HFF-Myc (cell line): ENCODE measurements at regions not wholly inside any gene's neighbourhood (a gene's known extent, or its start where the extent isn't known, plus 50 kb on each side); places are given as distances from the start of the nearest gene placed in this dataset.
A peak's percentile ranks its signal among the peaks of the same experiment; 100 is the strongest.

ENCODE experiments used
- DNase-seq: peaks from one replicate; pipeline ENCODE4 v3.0.0-alpha.2; 2011; ENCODE audit warnings: low read depth; ENCODE audit errors: extremely low read depth
- H3K4me3 ChIP-seq: replicated peaks from 2 replicates; pipeline ENCODE4 v1.5.1; 2011; ENCODE audit warnings: low read depth, mild to moderate bottlenecking, control low read depth, low read length
- TF ChIP-seq, protein P1 (sequence below): IDR thresholded peaks from 2 replicates; pipeline ENCODE4 v1.5.1; 2012; ENCODE audit warnings: mild to moderate bottlenecking, low read depth, low read length, control low read depth; ENCODE audit errors: missing control alignments

GRCh38 chr2:121944072-121944831, 188.8 kb downstream of the TSN start:
- DNase-seq: peak; percentile 35
- TF ChIP-seq, protein P1, sequence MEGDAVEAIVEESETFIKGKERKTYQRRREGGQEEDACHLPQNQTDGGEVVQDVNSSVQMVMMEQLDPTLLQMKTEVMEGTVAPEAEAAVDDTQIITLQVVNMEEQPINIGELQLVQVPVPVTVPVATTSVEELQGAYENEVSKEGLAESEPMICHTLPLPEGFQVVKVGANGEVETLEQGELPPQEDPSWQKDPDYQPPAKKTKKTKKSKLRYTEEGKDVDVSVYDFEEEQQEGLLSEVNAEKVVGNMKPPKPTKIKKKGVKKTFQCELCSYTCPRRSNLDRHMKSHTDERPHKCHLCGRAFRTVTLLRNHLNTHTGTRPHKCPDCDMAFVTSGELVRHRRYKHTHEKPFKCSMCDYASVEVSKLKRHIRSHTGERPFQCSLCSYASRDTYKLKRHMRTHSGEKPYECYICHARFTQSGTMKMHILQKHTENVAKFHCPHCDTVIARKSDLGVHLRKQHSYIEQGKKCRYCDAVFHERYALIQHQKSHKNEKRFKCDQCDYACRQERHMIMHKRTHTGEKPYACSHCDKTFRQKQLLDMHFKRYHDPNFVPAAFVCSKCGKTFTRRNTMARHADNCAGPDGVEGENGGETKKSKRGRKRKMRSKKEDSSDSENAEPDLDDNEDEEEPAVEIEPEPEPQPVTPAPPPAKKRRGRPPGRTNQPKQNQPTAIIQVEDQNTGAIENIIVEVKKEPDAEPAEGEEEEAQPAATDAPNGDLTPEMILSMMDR: no peak
- no peak overlapping the region for H3K4me3 ChIP-seq

DNA sequence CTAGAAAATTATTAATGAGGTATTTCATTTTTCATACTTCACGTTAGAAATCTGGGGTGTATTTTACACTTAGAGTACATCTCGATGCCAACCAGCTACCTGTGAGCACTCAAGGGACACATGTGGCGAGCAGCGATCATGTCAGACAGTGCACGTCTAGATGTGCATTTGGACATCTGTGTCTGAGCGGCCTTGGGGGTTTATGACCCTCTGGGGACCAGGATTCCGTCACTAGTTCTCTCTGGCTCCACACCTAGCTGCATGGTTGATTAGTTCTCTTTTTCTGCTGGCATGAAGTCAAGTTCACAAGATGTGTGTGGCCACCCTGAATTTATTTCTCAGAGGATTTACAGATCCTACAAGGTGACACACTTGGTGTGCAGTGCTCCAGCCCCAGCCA, 192.2 kb downstream of the TSN start:
- H3K4me3 ChIP-seq: no peak overlapping the region
- no peak for DNase-seq
- TF ChIP-seq, protein P1: no peak

DNA sequence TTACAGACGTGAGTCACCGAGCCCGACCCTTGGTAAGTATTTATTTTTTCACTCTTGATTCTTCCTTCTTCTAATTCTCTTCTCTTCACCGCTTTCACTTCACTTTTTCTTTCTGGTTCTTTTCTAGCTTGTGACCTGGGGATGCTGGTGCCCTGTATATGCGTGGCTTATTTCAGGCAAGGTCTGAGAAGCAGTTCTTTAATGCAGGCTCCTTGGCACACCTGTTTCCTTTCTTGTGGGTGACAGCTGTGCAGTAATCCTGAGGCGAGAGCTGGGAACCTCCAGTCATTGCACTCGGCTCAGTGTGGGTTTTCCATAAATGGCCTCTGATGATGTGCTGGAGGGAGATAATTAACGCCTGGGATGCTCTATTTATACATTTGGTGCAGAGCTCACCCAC, 193.8 kb downstream of the TSN start:
- no peak for DNase-seq
- TF ChIP-seq, protein P1: no peak
- H3K4me3 ChIP-seq: no peak overlapping the region

DNA sequence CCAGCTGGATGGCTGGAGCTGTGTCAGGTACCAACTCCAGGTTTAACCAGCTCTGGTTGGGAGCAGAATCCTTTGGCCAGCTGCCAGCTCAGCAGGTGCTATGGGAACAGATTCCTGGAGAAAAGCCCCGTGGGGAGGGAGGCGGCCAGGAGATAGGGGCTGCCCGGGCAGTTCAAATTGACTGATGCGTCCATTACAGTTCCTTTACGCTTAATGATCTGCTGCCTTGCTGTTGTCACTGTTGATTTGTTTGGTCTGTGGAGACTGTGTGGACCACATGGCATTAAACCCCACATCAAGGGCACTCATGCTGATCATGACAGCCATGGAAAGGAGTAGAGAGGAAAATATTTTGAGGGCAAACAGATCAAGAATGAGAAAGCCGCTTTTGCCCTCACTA, 200.0 kb downstream of the TSN start:
- no peak for DNase-seq

DNA sequence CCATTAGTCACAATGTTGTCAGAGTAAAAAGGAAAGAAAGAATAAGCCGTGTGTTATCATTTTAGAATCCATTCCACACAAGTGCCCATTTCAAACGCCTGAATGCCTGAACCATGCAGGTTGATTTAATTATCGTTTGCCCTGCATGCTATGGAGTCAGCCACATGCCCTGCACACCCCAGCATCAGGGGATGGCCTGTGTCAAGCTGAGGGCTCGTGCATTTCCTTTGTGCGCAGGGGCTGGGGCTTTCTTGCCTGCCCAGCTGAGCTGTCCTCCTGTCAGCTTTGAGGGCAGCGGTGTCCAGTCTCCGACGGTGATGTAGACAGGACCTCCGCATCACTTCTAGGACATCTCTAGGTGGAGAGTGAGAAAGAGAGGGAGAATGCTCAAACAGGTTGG, 200.4 kb downstream of the TSN start:
- no peak for DNase-seq
- H3K4me3 ChIP-seq: no peak overlapping the region
- TF ChIP-seq, protein P1: no peak

More for the DNA sequence above, 200.0 kb downstream of the TSN start:
- TF ChIP-seq, protein P1: no peak
- no peak overlapping the region for H3K4me3 ChIP-seq

DNA sequence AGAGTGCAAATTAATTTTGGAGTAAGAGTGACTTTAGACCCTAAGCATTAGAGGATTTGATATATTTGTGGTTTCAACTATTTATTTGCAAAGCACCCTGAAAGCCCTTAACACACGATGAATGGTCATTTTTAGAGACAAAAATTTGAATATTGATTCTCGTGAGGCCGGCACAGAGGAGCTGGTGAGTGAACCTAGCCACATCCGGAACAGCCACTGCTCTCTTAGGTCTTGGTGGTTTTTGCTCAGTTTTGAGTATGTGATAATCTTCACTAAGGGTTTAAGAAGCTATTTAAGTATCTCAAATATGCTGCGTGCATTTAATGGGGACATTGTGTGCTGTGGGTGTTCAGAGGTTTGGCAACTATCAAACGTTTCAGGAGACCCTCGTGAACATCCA, 204.8 kb downstream of the TSN start:
- DNase-seq: no peak
- TF ChIP-seq, protein P1: no peak
- no peak overlapping the region for H3K4me3 ChIP-seq

- no peak overlapping the region for H3K4me3 ChIP-seq
- no peak for DNase-seq
- TF ChIP-seq, protein P1: no peak
These were observed 206.3 kb downstream of the TSN start for GRCh38 chr2:121961761-121962160.
